ENCODE measurements at regions not wholly inside any gene's neighbourhood (a gene's known extent, or its start where the extent isn't known, plus 50 kb on each side); places are given as distances from the start of the nearest gene placed in this dataset.
"Not testable (repeated sequence)": the region's sequence is repeated elsewhere in the genome, so short reads cannot be mapped to it uniquely, and the experiment has no call there.

GRCh38 chr12:97886511-97887176 is 424.0 kb downstream of the RMST start:
- Mint-ChIP-seq H3K36me3 (ENCODE audit: insufficient read depth in 1 of 3, low read depth in 3 of 3) (no peaks in the 10 kb centered on the region), H3K4me1 (peaks cover 24% of the 10 kb centered on the region in 2 experiments), H3K27ac (peak overlapping the region in 1 of 3 experiments; percentile 89; a peak in 1 of 7 replicates), H3K27me3 (ENCODE audit: low read depth) (no peaks in the 10 kb centered on the region), H3K9me3 (no peaks in the 10 kb centered on the region; a peak in 1 of 5 replicates), H3K4me3 (no peak overlapping the region)
- no peaks in the 10 kb centered on the region for H4K20me1 ChIP-seq (ENCODE audit: control insufficient read depth, insufficient read depth, insufficient read length)
- H4K91ac ChIP-seq (ENCODE audit: insufficient read length, low read depth, low read length), result no peak overlapping the region
- no peak overlapping the region for H3K9ac ChIP-seq (ENCODE audit: extremely low read depth, insufficient read length, low read length)
- TF ChIP-seq CTCF (conservative IDR thresholded peaks at IDR 0.05), result no peak
- H2BK20ac ChIP-seq (ENCODE audit: low read depth, low read length, poor library complexity, severe bottlenecking), result no peak overlapping the region
- no peaks in the 10 kb centered on the region for H3K4me1 ChIP-seq (ENCODE audit: insufficient read depth, low read length)
- H3K79me2 ChIP-seq (ENCODE audit: insufficient read depth, low read length), result no peaks in the 10 kb centered on the region
- no peak overlapping the region for H3K23ac ChIP-seq (ENCODE audit: insufficient read length, low read depth, low read length)
- no peaks in the 10 kb centered on the region for H3K9me3 ChIP-seq (ENCODE audit: control insufficient read depth, low read depth, low read length)
- no peak overlapping the region for H2AFZ ChIP-seq (ENCODE audit: low read length)
- no peak overlapping the region for H2BK120ac ChIP-seq (ENCODE audit: low read depth, low read length, poor library complexity, severe bottlenecking)
- no peak overlapping the region for H2BK5ac ChIP-seq (ENCODE audit: insufficient read length, low read length)
- H3K56ac ChIP-seq (ENCODE audit: insufficient read length, low read depth, low read length), result no peak overlapping the region
- no peak overlapping the region for H2AK5ac ChIP-seq (ENCODE audit: insufficient read length, low read length)
- no peak overlapping the region for H4K5ac ChIP-seq (ENCODE audit: insufficient read length, low read depth, low read length)
- WGBS (ENCODE audit: extremely low coverage, insufficient read length, low lambda C conversion rate), result no CpG with 5 or more reads among the region's 4 CpGs
- H3T11ph ChIP-seq (ENCODE audit: low read length), result no peak overlapping the region
- no peaks in the 10 kb centered on the region for H3K23me2 ChIP-seq (ENCODE audit: insufficient read length, low read depth, low read length, poor library complexity, severe bottlenecking)
- DNase-seq, result no peak
- H4K8ac ChIP-seq (replicated peaks; ENCODE audit: insufficient read length, low read depth, low read length), result no peak overlapping the region
- no peak overlapping the region for H2BK12ac ChIP-seq (ENCODE audit: insufficient read length, low read depth, low read length)
- no peak overlapping the region for H3K14ac ChIP-seq (ENCODE audit: insufficient read depth, low read length)
- H3K27me3 ChIP-seq (ENCODE audit: insufficient read depth, low read length), result no peaks in the 10 kb centered on the region
- H3K4me2 ChIP-seq (ENCODE audit: insufficient read depth, insufficient read length, low read length), result no peak overlapping the region
- no peak overlapping the region for H3K27ac ChIP-seq (ENCODE audit: insufficient read length, low read depth, low read length)
- H2BK15ac ChIP-seq (ENCODE audit: low read depth, low read length), result no peak overlapping the region
- H3K79me1 ChIP-seq (ENCODE audit: insufficient read depth, low read depth, low read length, poor library complexity, severe bottlenecking), result no peaks in the 10 kb centered on the region
- no peak overlapping the region for H3K18ac ChIP-seq (ENCODE audit: insufficient read length, low read depth, low read length)
- no peak overlapping the region for H3K4ac ChIP-seq (ENCODE audit: low read depth, low read length)

GRCh38 chr12:97897881-97898280 is 435.3 kb downstream of the RMST start:
- not testable (repeated sequence) for H3K23me2 ChIP-seq (ENCODE audit: insufficient read length, low read depth, low read length, poor library complexity, severe bottlenecking); H3K79me1 ChIP-seq (ENCODE audit: insufficient read depth, low read depth, low read length, poor library complexity, severe bottlenecking); H3K27me3 Mint-ChIP-seq (ENCODE audit: low read depth); H2BK12ac ChIP-seq (ENCODE audit: insufficient read length, low read depth, low read length); H4K8ac ChIP-seq (replicated peaks; ENCODE audit: insufficient read length, low read depth, low read length); H3K14ac ChIP-seq (ENCODE audit: insufficient read depth, low read length); H3K4me1 ChIP-seq (ENCODE audit: insufficient read depth, low read length); H3K9me3 ChIP-seq (ENCODE audit: control insufficient read depth, low read depth, low read length); H3K4me3 Mint-ChIP-seq; H4K20me1 ChIP-seq (ENCODE audit: control insufficient read depth, insufficient read depth, insufficient read length); H3K27ac ChIP-seq (ENCODE audit: insufficient read length, low read depth, low read length); H3K27ac Mint-ChIP-seq; H3K79me2 ChIP-seq (ENCODE audit: insufficient read depth, low read length); H2BK5ac ChIP-seq (ENCODE audit: insufficient read length, low read length); H3K18ac ChIP-seq (ENCODE audit: insufficient read length, low read depth, low read length); H3K4ac ChIP-seq (ENCODE audit: low read depth, low read length); H4K5ac ChIP-seq (ENCODE audit: insufficient read length, low read depth, low read length); H2BK20ac ChIP-seq (ENCODE audit: low read depth, low read length, poor library complexity, severe bottlenecking); H3K27me3 ChIP-seq (ENCODE audit: insufficient read depth, low read length); H4K91ac ChIP-seq (ENCODE audit: insufficient read length, low read depth, low read length); H3K4me1 Mint-ChIP-seq; DNase-seq; H3K4me2 ChIP-seq (ENCODE audit: insufficient read depth, insufficient read length, low read length); H3T11ph ChIP-seq (ENCODE audit: low read length); H2BK120ac ChIP-seq (ENCODE audit: low read depth, low read length, poor library complexity, severe bottlenecking); H2AK5ac ChIP-seq (ENCODE audit: insufficient read length, low read length); H2AFZ ChIP-seq (ENCODE audit: low read length); H3K9ac ChIP-seq (ENCODE audit: extremely low read depth, insufficient read length, low read length); H3K23ac ChIP-seq (ENCODE audit: insufficient read length, low read depth, low read length); H3K9me3 Mint-ChIP-seq; H2BK15ac ChIP-seq (ENCODE audit: low read depth, low read length); H3K56ac ChIP-seq (ENCODE audit: insufficient read length, low read depth, low read length)
- WGBS (ENCODE audit: extremely low coverage, insufficient read length, low lambda C conversion rate), result no CpG with 5 or more reads among the region's 6 CpGs
- H3K36me3 Mint-ChIP-seq (ENCODE audit: insufficient read depth in 1 of 3, low read depth in 3 of 3), result peaks cover 0 to 14% (median 2%) of the 10 kb centered on the region in 3 experiments; a peak in 3 of 7 replicates

Measured in H9 (cell line).